IMR-90 (cell line): ENCODE measurements at regions not wholly inside any gene's neighbourhood (a gene's known extent, or its start where the extent isn't known, plus 50 kb on each side); places are given as distances from the start of the nearest gene placed in this dataset.

Experiments
- ATAC-seq: fragments of 200-7000 bp; cut with Tn5 transposase; 2 replicates; pipeline ENCODE4 v1.9.1; 2020; ENCODE audit warnings: low read depth, mild to moderate bottlenecking, moderate library complexity
- BruUV-seq: library from RNA; stranded (reverse); fragments of 400-500 nt; replicated peaks from 2 replicates; lab custom pipeline; 2021; lab: Mats Ljungman, UMichigan
- CTCF ChIA-PET: fragments of 300-600 bp; formaldehyde crosslinking; extraction: SDS; loops from one replicate; lab custom pipeline; 2021; ENCODE audit warnings: antibody characterized with exemption; lab: Yijun Ruan, JAX
- POLR2A ChIA-PET: fragments of 300-600 bp; sonication (Branson Sonifier 250); formaldehyde crosslinking; loops from one replicate; lab custom pipeline; 2022; ENCODE audit warnings: antibody characterized with exemption; ENCODE audit not compliant: unreplicated experiment; lab: Charles Lee
- DNase-seq: peaks from one replicate; pipeline ENCODE4 v3.0.0; 2013
- H2AFZ ChIP-seq: replicated peaks from 2 replicates; pipeline ENCODE3; 2013; ENCODE audit warnings: low read length, mild to moderate bottlenecking; ENCODE audit not compliant: poor library complexity
- H2AK5ac ChIP-seq: 2 replicates; pipeline ENCODE4 v1.6.1; 2013; ENCODE audit warnings: low read depth, low read length, inconsistent platforms
- H2AK9ac ChIP-seq: replicated peaks from 2 replicates; pipeline ENCODE3; 2013; ENCODE audit warnings: mild to moderate bottlenecking, low read depth, low read length, moderate library complexity; ENCODE audit not compliant: poor library complexity
- H2BK120ac ChIP-seq: 2 replicates; pipeline ENCODE4 v1.6.1; 2013; ENCODE audit warnings: low read depth, low read length, inconsistent platforms
- H2BK15ac ChIP-seq: 3 replicates; pipeline ENCODE4 v1.6.1; 2013; ENCODE audit warnings: low read depth, low read length, inconsistent platforms
- H2BK20ac ChIP-seq: 2 replicates; pipeline ENCODE4 v1.6.1; 2013; ENCODE audit warnings: low read depth, mild to moderate bottlenecking, inconsistent platforms, low read length, moderate library complexity
- H2BK5ac ChIP-seq: 2 replicates; pipeline ENCODE4 v1.6.1; 2013; ENCODE audit warnings: mild to moderate bottlenecking, low read depth, low read length, inconsistent platforms; ENCODE audit not compliant: poor library complexity, severe bottlenecking
- H3K14ac ChIP-seq: replicated peaks from 2 replicates; pipeline ENCODE4 v1.6.1; 2013; ENCODE audit warnings: low read depth, low read length, inconsistent platforms
- H3K18ac ChIP-seq: 2 replicates; pipeline ENCODE4 v1.6.1; 2013; ENCODE audit warnings: low read depth, low read length, control low read depth
- H3K23ac ChIP-seq: 2 replicates; pipeline ENCODE4 v1.6.1; 2013; ENCODE audit warnings: low read depth, low read length, inconsistent platforms
- H3K27ac ChIP-seq: 2 replicates; pipeline ENCODE4 v1.5.1; 2013; ENCODE audit warnings: mild to moderate bottlenecking, control low read depth, low read length; ENCODE audit not compliant: insufficient read depth
- H3K27me3 ChIP-seq: 2 replicates; pipeline ENCODE4 v1.6.1; 2013; ENCODE audit warnings: low read length; ENCODE audit not compliant: control insufficient read depth, insufficient read depth
- H3K36me3 ChIP-seq: 2 replicates; pipeline ENCODE4 v1.6.1; 2013; ENCODE audit warnings: low read length, mixed read lengths; ENCODE audit not compliant: control insufficient read depth, insufficient read depth
- H3K4ac ChIP-seq: 2 replicates; pipeline ENCODE4 v1.6.1; 2013; ENCODE audit warnings: low read depth, low read length, inconsistent platforms
- H3K4me1 ChIP-seq: 2 replicates; pipeline ENCODE4 v1.6.1; 2013; ENCODE audit warnings: low read length, mixed read lengths; ENCODE audit not compliant: control insufficient read depth, insufficient read depth
- H3K4me2 ChIP-seq: 2 replicates; pipeline ENCODE4 v1.6.1; 2013; ENCODE audit warnings: low read depth, mild to moderate bottlenecking, control low read depth, low read length, moderate library complexity
- H3K4me3 ChIP-seq: 2 replicates; pipeline ENCODE4 v1.5.1; 2013; ENCODE audit warnings: low read depth, mild to moderate bottlenecking, control low read depth, low read length, moderate library complexity; ENCODE audit not compliant: insufficient read depth
- H3K56ac ChIP-seq: 2 replicates; pipeline ENCODE4 v1.6.1; 2013; ENCODE audit warnings: low read length, inconsistent platforms; ENCODE audit not compliant: insufficient read depth; ENCODE audit errors: extremely low read depth
- H3K79me1 ChIP-seq, 2 experiments: 2 replicates each; pipeline ENCODE4 v1.6.1; 2013; ENCODE audit warnings: low read length in 2 of 2, inconsistent platforms in 1 of 2, low read depth in 1 of 2
- H3K9ac ChIP-seq: 2 replicates; pipeline ENCODE4 v1.6.1; 2013; ENCODE audit warnings: low read depth, low read length, control low read depth
- H3K9me1 ChIP-seq: 2 replicates; pipeline ENCODE4 v1.6.1; 2013; ENCODE audit warnings: low read length, inconsistent platforms; ENCODE audit not compliant: insufficient read depth
- H3K9me3 ChIP-seq: 2 replicates; pipeline ENCODE4 v1.6.1; 2013; ENCODE audit warnings: low read length; ENCODE audit not compliant: control insufficient read depth, insufficient read depth
- H4K20me1 ChIP-seq: 2 replicates; pipeline ENCODE4 v1.6.1; 2013; ENCODE audit warnings: low read length, inconsistent platforms; ENCODE audit not compliant: insufficient read depth
- H4K5ac ChIP-seq: 2 replicates; pipeline ENCODE4 v1.6.1; 2013; ENCODE audit warnings: mild to moderate bottlenecking, low read depth, low read length, control low read depth
- H4K8ac ChIP-seq, 2 experiments: 2 replicates each; pipeline ENCODE4 v1.6.1; 2013; ENCODE audit warnings: low read depth in 2 of 2, low read length in 2 of 2, control low read depth in 1 of 2, inconsistent platforms in 1 of 2
- H4K91ac ChIP-seq: 2 replicates; pipeline ENCODE4 v1.6.1; 2013; ENCODE audit warnings: low read depth, low read length, inconsistent platforms; ENCODE audit not compliant: insufficient read depth
- CHD1 ChIP-seq: IDR thresholded peaks from 2 replicates; pipeline ENCODE4 v1.6.1; 2012; ENCODE audit warnings: low read depth, low read length, improper control_type of control experiment
- MAFK ChIP-seq: IDR thresholded peaks from 2 replicates; pipeline ENCODE4 v1.6.1; 2012; ENCODE audit warnings: low read depth, low read length, improper control_type of control experiment
- MAZ ChIP-seq: IDR thresholded peaks from 2 replicates; pipeline ENCODE4 v1.6.1; 2012; ENCODE audit warnings: low read depth, mild to moderate bottlenecking, low read length, improper control_type of control experiment, moderate library complexity, borderline replicate concordance
- NFE2L2 ChIP-seq: fragments of 150-350 bp; IDR thresholded peaks from 2 replicates; pipeline ENCODE4 v1.6.1; 2016; ENCODE audit warnings: low read depth, mild to moderate bottlenecking, low read length
- RCOR1 ChIP-seq: IDR thresholded peaks from 2 replicates; pipeline ENCODE4 v1.6.1; 2012; ENCODE audit warnings: mild to moderate bottlenecking, low read length, improper control_type of control experiment; ENCODE audit not compliant: insufficient replicate concordance
- RFX5 ChIP-seq: IDR thresholded peaks from 2 replicates; pipeline ENCODE4 v1.8.0; 2012; ENCODE audit warnings: low read depth, mild to moderate bottlenecking, low read length, moderate library complexity
- SMC3 ChIP-seq: fragments of 150-350 bp; IDR thresholded peaks from 2 replicates; pipeline ENCODE4 v1.6.1; 2016; ENCODE audit warnings: low read depth, mild to moderate bottlenecking, antibody characterized with exemption, low read length, moderate library complexity
- WGBS, 2 experiments: methylation state at CpG; one replicate each; pipeline versions ENCODE4 v1.1.5 to v1.1.7; 2013; ENCODE audit warnings: missing lambda C conversion rate in 2 of 2; ENCODE audit not compliant: insufficient read length in 1 of 2; ENCODE audit errors: extremely low coverage in 2 of 2; 5-methylcytosine and 5-hydroxymethylcytosine counted together
- dilution Hi-C: fragments of 300-500 bp; cut with HindIII; formaldehyde crosslinking; loops from one replicate; pipeline ENCODE4 v1.14.3; 2018; ENCODE audit warnings: low sequenced_read_pairs; ENCODE audit not compliant: unreplicated experiment
- in situ Hi-C: fragments of 300-500 bp; cut with MboI; formaldehyde crosslinking; loops from 3 replicates; pipeline ENCODE4 v1.14.3; 2019; ENCODE audit warnings: low sequenced_read_pairs, inconsistent platforms, mixed read lengths
- intact Hi-C: fragments of 100-400 bp; cut with micrococcal nuclease; formaldehyde crosslinking; loops from 2 replicates; pipeline ENCODE4 v1.10.0; 2022
- TF ChIP-seq, protein P1 (sequence below): fragments of 150-350 bp; IDR thresholded peaks from 2 replicates; pipeline ENCODE4 v1.6.1; 2017; ENCODE audit warnings: mild to moderate bottlenecking, antibody characterized with exemption, low read length, low read depth

DNA sequence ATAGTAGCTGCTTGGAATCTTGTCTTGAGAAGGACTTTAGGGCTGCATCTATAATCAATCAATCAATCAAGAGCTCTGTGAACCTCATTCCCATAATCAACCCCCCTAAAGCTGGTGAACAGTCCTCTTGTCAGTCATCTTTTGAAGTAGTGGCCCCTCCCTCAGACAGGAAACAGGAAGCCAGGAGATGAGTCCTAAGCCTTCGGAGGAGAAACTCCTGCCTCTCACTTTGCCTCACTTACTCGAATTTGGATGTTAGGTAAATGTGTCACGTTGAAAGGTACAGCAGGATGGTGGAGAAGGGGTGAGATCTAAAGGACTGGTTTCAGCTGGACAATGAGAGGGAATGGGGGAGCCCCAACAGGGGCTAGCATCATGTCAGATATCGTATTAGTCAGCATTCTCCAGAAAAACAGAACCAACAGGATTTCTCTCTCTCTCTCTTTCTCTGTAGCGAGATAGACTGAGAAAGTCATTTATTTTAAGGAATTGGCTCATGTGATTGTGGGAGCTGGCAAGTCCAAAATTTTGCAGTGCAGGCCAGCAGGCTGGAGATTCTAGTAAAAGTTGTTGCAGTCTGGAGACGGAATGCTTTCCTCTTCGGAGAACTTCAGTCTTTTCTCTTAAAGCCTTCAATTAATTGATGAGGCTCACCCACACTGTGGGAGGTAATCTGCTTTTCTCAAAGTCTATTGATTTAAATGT, 144.4 kb upstream of the PWP1 start:
- no peaks in the 10 kb centered on the region for H3K9me1 ChIP-seq
- intact Hi-C loops = no loop called here
- H3K27me3 ChIP-seq = no peaks in the 10 kb centered on the region
- H4K8ac ChIP-seq = no peak overlapping the region
- no peak overlapping the region for H3K9ac ChIP-seq
- no peak overlapping the region for H3K56ac ChIP-seq
- H2BK5ac ChIP-seq = no peak overlapping the region
- no CpG with 5 or more reads among the region's 7 CpGs for WGBS, 2 experiments
- CTCF ChIA-PET = no interaction called here
- H4K20me1 ChIP-seq = no peaks in the 10 kb centered on the region
- no peak overlapping the region for H4K5ac ChIP-seq
- H3K4ac ChIP-seq = no peak overlapping the region
- H2BK20ac ChIP-seq = no peak overlapping the region
- H3K4me2 ChIP-seq = no peak overlapping the region
- in situ Hi-C loops = no loop called here
- no peak overlapping the region for H4K91ac ChIP-seq
- no peak overlapping the region for H2AFZ ChIP-seq
- DNase-seq (no peak), ATAC-seq (no peak)
- dilution Hi-C loops = no loop called here
- no peak for TF ChIP-seq CHD1
- no peak for TF ChIP-seq SMC3
- no peak for TF ChIP-seq MAFK
- no peak for TF ChIP-seq MAZ
- TF ChIP-seq, protein P1, sequence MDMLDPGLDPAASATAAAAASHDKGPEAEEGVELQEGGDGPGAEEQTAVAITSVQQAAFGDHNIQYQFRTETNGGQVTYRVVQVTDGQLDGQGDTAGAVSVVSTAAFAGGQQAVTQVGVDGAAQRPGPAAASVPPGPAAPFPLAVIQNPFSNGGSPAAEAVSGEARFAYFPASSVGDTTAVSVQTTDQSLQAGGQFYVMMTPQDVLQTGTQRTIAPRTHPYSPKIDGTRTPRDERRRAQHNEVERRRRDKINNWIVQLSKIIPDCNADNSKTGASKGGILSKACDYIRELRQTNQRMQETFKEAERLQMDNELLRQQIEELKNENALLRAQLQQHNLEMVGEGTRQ = no peak
- TF ChIP-seq NFE2L2 = no peak
- no peak for TF ChIP-seq RCOR1
- TF ChIP-seq RFX5 = no peak
- no TSS peak for BruUV-seq
- no peak overlapping the region for H3K23ac ChIP-seq
- H2AK5ac ChIP-seq = no peak overlapping the region
- no peak overlapping the region for H3K14ac ChIP-seq
- H2BK15ac ChIP-seq = no peak overlapping the region
- no peaks in the 10 kb centered on the region for H3K9me3 ChIP-seq
- no peak overlapping the region for H3K27ac ChIP-seq
- no peak overlapping the region for H3K18ac ChIP-seq
- H2BK120ac ChIP-seq = no peak overlapping the region
- H3K36me3 ChIP-seq = no peaks in the 10 kb centered on the region
- H2AK9ac ChIP-seq = no peak overlapping the region
- no peak overlapping the region for H3K4me3 ChIP-seq
- POLR2A ChIA-PET = no interaction called here
- H3K79me1 ChIP-seq = no peaks in the 10 kb centered on the region
- H3K4me1 ChIP-seq = no peaks in the 10 kb centered on the region; the same call in 1 of the 2 replicates
